ENCODE measurements at regions not wholly inside any gene's neighbourhood (a gene's known extent, or its start where the extent isn't known, plus 50 kb on each side); places are given as distances from the start of the nearest gene placed in this dataset.
A peak's percentile ranks its signal among the peaks of the same experiment; 100 is the strongest.

GRCh38 chr13:91122766-91123165, 224.7 kb upstream of the MIR17HG start:
- no peak for TF ChIP-seq CTCF (IDR thresholded peaks at IDR 0.05; ENCODE audit: extremely low read depth, missing control alignments)
- no peak for DNase-seq (ENCODE audit: low spot score)

- peak; percentile 3 for DNase-seq (ENCODE audit: low spot score)
- TF ChIP-seq CTCF (IDR thresholded peaks at IDR 0.05; ENCODE audit: extremely low read depth, missing control alignments) = no peak
These were observed 223.9 kb upstream of the MIR17HG start for GRCh38 chr13:91123456-91124127.

- TF ChIP-seq CTCF (IDR thresholded peaks at IDR 0.05; ENCODE audit: extremely low read depth, missing control alignments) = no peak
- DNase-seq (ENCODE audit: low spot score) = no peak
These were observed 220.7 kb upstream of the MIR17HG start for GRCh38 chr13:91126806-91127205.

- no peak for TF ChIP-seq CTCF (IDR thresholded peaks at IDR 0.05; ENCODE audit: extremely low read depth, missing control alignments)
- DNase-seq (ENCODE audit: low spot score) = no peak
These were observed 219.5 kb upstream of the MIR17HG start for GRCh38 chr13:91127995-91128394.

- no peak for TF ChIP-seq CTCF (IDR thresholded peaks at IDR 0.05; ENCODE audit: extremely low read depth, missing control alignments)
- DNase-seq (ENCODE audit: low spot score) = no peak
These were observed 215.1 kb upstream of the MIR17HG start for GRCh38 chr13:91132381-91132780.

- DNase-seq (ENCODE audit: low spot score) = no peak
- TF ChIP-seq CTCF (IDR thresholded peaks at IDR 0.05; ENCODE audit: extremely low read depth, missing control alignments) = no peak
These were observed 214.7 kb upstream of the MIR17HG start for GRCh38 chr13:91132786-91133185.

GRCh38 chr13:91133941-91134802, 213.3 kb upstream of the MIR17HG start:
- peak; percentile 34 for DNase-seq (ENCODE audit: low spot score)
- peak; percentile 51 for TF ChIP-seq CTCF (IDR thresholded peaks at IDR 0.05; ENCODE audit: extremely low read depth, missing control alignments)
